ENCODE measurements at regions not wholly inside any gene's neighbourhood (a gene's known extent, or its start where the extent isn't known, plus 50 kb on each side); places are given as distances from the start of the nearest gene placed in this dataset.

DNA sequence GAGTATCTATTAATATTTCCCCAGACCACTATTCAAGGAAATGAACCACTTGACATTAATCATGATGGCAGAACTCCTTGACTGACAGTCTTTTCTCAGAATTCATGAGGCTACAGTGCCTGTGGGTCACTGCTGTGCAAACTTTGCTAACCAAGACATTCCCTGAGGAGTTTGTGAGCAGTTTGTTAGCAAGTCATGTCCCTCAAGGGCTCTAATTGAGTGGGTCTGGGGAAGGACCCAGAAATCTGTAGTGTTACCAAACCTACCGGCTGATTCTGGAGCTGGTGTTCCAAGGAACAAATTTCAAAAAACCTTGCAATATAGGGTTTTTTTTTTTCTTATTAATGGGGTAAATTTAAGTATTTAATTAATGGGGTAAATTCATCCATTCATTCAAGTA is 103.2 kb upstream of the VANGL1 start:
- intact Hi-C loops (cut with micrococcal nuclease), result no loop called here
- no peak overlapping the region for H3K27ac Mint-ChIP-seq
- ATAC-seq (ENCODE audit: low read depth) (no peak), DNase-seq (no peak)
- no peaks in the 10 kb centered on the region for H3K36me3 Mint-ChIP-seq (ENCODE audit: low read depth)
- TF ChIP-seq, protein P1, sequence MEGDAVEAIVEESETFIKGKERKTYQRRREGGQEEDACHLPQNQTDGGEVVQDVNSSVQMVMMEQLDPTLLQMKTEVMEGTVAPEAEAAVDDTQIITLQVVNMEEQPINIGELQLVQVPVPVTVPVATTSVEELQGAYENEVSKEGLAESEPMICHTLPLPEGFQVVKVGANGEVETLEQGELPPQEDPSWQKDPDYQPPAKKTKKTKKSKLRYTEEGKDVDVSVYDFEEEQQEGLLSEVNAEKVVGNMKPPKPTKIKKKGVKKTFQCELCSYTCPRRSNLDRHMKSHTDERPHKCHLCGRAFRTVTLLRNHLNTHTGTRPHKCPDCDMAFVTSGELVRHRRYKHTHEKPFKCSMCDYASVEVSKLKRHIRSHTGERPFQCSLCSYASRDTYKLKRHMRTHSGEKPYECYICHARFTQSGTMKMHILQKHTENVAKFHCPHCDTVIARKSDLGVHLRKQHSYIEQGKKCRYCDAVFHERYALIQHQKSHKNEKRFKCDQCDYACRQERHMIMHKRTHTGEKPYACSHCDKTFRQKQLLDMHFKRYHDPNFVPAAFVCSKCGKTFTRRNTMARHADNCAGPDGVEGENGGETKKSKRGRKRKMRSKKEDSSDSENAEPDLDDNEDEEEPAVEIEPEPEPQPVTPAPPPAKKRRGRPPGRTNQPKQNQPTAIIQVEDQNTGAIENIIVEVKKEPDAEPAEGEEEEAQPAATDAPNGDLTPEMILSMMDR (IDR thresholded peaks at IDR 0.05), result no peak
- ChIA-PET CTCF (no interaction called here), POLR2A (no interaction called here)
- no peaks in the 10 kb centered on the region for H3K4me1 Mint-ChIP-seq
- peaks cover 5% of the 10 kb centered on the region for H3K27me3 Mint-ChIP-seq
- peaks cover 3% of the 10 kb centered on the region for H3K9me3 Mint-ChIP-seq
- H3K4me3 Mint-ChIP-seq, result no peak overlapping the region

DNA sequence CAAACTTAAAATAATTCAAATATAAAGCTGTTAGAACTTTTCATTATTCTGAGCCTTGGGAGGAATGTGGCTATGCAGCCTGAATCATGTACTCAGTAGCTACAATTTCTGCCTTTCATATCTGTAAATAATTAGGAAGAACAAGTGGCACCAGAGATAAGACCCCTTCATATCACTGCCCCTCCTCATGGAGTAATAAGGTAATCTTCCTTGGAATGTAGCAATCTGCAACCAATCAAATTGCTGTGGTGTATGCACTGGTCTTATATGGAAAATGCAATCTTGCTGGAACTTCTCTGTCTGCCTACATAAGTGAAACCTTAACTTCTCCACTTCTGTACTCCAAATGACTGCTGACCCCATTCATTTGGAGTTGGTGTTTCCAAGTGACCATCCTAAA is 104.4 kb upstream of the VANGL1 start:
- CTCF ChIA-PET, result no interaction called here

DNA sequence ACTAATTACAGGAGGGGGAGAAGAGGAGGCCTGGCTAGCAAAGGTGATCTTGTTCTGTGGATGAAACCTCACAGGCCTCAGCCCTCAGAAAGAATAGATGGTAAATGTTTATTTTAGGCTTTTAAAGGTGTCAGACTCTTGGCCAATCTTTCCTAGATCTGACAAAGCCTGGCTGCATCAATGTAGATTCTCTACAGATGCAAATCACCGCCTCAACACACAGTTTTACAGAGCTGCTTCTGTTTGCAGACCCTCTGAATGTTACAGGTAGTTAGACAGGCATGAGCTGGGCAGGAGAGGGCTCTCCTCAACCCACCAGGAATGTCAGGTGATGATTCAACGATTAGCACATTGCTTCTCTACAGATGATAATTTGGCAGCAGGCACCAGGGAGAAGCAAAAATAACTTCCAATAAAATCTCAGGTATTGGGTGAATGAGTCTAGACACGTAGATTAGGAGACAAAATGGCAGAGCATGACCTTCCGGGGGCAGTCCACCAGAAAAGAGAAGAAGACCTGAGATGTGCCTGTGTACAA is 105.4 kb upstream of the VANGL1 start:
- DNase-seq, result no peak
- ChIA-PET CTCF (no interaction called here), POLR2A (no interaction called here)
- no peak overlapping the region for H3K4me3 Mint-ChIP-seq
- no peak overlapping the region for H3K27ac Mint-ChIP-seq
- no peak for ATAC-seq (ENCODE audit: low read depth)
- no peaks in the 10 kb centered on the region for H3K36me3 Mint-ChIP-seq (ENCODE audit: low read depth)
- intact Hi-C loops (cut with micrococcal nuclease), result no loop called here
- peaks cover 4% of the 10 kb centered on the region for H3K27me3 Mint-ChIP-seq
- TF ChIP-seq, protein P1 (IDR thresholded peaks at IDR 0.05), result no peak
- H3K9me3 Mint-ChIP-seq, result peaks cover 3% of the 10 kb centered on the region
- no peaks in the 10 kb centered on the region for H3K4me1 Mint-ChIP-seq

More for the DNA sequence above, 104.4 kb upstream of the VANGL1 start:
- no peak overlapping the region for H3K4me3 Mint-ChIP-seq
- intact Hi-C loops (cut with micrococcal nuclease), result no loop called here
- ATAC-seq (ENCODE audit: low read depth) (no peak), DNase-seq (no peak)
- POLR2A ChIA-PET, result no interaction called here
- H3K4me1 Mint-ChIP-seq, result no peaks in the 10 kb centered on the region
- H3K9me3 Mint-ChIP-seq, result peaks cover 3% of the 10 kb centered on the region
- peaks cover 5% of the 10 kb centered on the region for H3K27me3 Mint-ChIP-seq
- H3K36me3 Mint-ChIP-seq (ENCODE audit: low read depth), result no peaks in the 10 kb centered on the region
- TF ChIP-seq, protein P1 (IDR thresholded peaks at IDR 0.05), result no peak
- H3K27ac Mint-ChIP-seq, result no peak overlapping the region

DNA sequence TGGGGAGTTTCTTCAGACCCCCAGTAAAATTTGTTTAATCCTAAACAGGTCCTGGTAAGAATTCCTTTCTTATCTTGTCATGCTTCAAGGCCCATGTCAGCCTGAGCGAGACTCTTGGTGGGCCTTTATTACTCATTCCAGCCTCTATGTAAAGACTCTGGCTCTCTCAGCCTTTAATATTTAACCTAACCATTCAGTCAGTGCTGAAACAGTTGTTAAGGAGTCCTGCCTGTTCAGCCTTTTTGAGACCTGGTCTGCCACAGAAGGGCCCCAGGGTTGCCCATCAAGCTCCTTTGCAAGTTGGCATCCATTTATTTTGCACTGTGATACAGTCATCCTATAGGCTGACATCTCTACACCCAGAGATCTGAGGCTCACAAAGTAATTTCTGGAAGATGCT is 107.7 kb upstream of the VANGL1 start:
- peaks cover 3% of the 10 kb centered on the region for H3K9me3 Mint-ChIP-seq
- no peaks in the 10 kb centered on the region for H3K4me1 Mint-ChIP-seq
- H3K27me3 Mint-ChIP-seq, result peaks cover 3% of the 10 kb centered on the region
- CTCF ChIA-PET, result no interaction called here
- H3K27ac Mint-ChIP-seq, result no peak overlapping the region
- POLR2A ChIA-PET, result no interaction called here
- DNase-seq (no peak), ATAC-seq (ENCODE audit: low read depth) (no peak)
- no peaks in the 10 kb centered on the region for H3K36me3 Mint-ChIP-seq (ENCODE audit: low read depth)
- no peak overlapping the region for H3K4me3 Mint-ChIP-seq
- intact Hi-C loops (cut with micrococcal nuclease), result no loop called here
- TF ChIP-seq, protein P1 (IDR thresholded peaks at IDR 0.05), result no peak

DNA sequence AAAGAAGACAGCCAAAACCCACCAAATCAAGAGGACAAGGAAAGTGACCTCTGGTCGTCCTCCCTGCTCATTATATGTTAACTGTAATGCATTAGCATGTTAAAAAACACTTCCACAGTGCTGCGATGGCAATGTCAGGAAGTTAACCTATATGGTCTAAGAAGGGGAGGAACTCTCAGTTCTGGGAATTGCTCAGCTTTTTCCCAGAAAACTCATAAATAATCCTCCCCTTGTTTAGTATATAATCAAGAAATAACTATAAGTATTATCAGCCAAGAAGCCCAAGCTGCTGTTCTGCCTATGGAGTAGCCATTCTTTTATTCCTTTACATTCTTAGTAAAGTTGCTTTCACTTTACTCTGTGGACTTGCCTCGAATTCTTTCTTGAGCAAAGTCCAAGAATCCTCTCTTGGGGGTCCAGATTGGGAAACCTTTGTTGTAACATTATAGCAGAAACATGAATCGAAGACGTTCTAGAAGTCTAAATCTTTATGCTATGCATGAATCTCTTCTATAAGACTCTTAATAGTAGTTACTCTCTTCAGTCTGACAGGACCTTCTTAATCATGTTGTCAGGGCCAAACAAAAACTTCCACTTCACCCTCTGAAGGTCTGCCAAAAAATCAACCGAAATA is 110.0 kb upstream of the VANGL1 start:
- no peak for ATAC-seq (ENCODE audit: low read depth)
- H3K4me3 Mint-ChIP-seq, result no peak overlapping the region
- H3K27me3 Mint-ChIP-seq, result peaks cover 7% of the 10 kb centered on the region
- DNase-seq, result no peak
- POLR2A ChIA-PET, result no interaction called here
- peaks cover 3% of the 10 kb centered on the region for H3K9me3 Mint-ChIP-seq
- no peaks in the 10 kb centered on the region for H3K4me1 Mint-ChIP-seq
- H3K27ac Mint-ChIP-seq, result no peak overlapping the region
- TF ChIP-seq, protein P1 (IDR thresholded peaks at IDR 0.05), result no peak
- H3K36me3 Mint-ChIP-seq (ENCODE audit: low read depth), result no peaks in the 10 kb centered on the region
- CTCF ChIA-PET, result interaction anchor here (0.6 kb wide), 1 partner anchor 11 kb away, joined by 3 read pairs; no protein-coding TSS in a partner anchor
- intact Hi-C loops (cut with micrococcal nuclease), result no loop called here
